ENCODE measurements at regions not wholly inside any gene's neighbourhood (a gene's known extent, or its start where the extent isn't known, plus 50 kb on each side); places are given as distances from the start of the nearest gene placed in this dataset.
A peak's percentile ranks its signal among the peaks of the same experiment; 100 is the strongest.

- H2AFZ ChIP-seq (ENCODE audit: low read depth), result peak overlapping the region; percentile 48; the same call in 1 of the 2 replicates
- DNase-seq, result no peak
- H3F3A ChIP-seq (replicated peaks; ENCODE audit: insufficient read depth), result no peaks in the 10 kb centered on the region
- H3K9ac ChIP-seq, result peak overlapping the region; percentile 11; the same call in 1 of the 2 replicates
- H3K9me2 ChIP-seq, result no peaks in the 10 kb centered on the region
- no peaks in the 10 kb centered on the region for H3K79me2 ChIP-seq (ENCODE audit: insufficient read depth)
- H3K4me3 ChIP-seq (ENCODE audit: low read depth in 2 of 2, low read length in 1 of 2), result no peak overlapping the region
- 13% methylated on average over 4 of the region's 4 CpGs for WGBS (ENCODE audit: low lambda C conversion rate)
- H3K4me1 ChIP-seq (ENCODE audit: control insufficient read depth in 1 of 2, insufficient read depth in 2 of 2, low read depth in 1 of 2, low read length in 1 of 2), result peaks cover 0 to 6% of the 10 kb centered on the region in 2 experiments; a peak in 2 of 4 replicates
- peak overlapping the region; percentile 3 to 82; a peak in 2 of 4 replicates for H3K27ac ChIP-seq (ENCODE audit: low read depth in 2 of 2, low read length in 1 of 2)
- H3K4me2 ChIP-seq, result peak overlapping the region; percentile 14; the same call in 1 of the 2 replicates
- CTCF ChIA-PET, result no interaction called here
- no peaks in the 10 kb centered on the region for H4K20me1 ChIP-seq (ENCODE audit: insufficient read depth)
- no peaks in the 10 kb centered on the region for H3K36me3 ChIP-seq (replicated peaks in 1 of 2; ENCODE audit: control insufficient read depth in 1 of 2, insufficient read depth in 2 of 2, low read length in 1 of 2)
- POLR2A ChIA-PET, result no interaction called here
- H3K27me3 ChIP-seq (ENCODE audit: insufficient read depth), result no peaks in the 10 kb centered on the region
- no peaks in the 10 kb centered on the region for H3K9me3 ChIP-seq
- TF ChIP-seq JUND (IDR thresholded peaks at IDR 0.05) (0 out of 2 replicates have a peak, but pooled peaks have one; percentile 20), MAX (IDR thresholded peaks at IDR 0.05; ENCODE audit: low read depth) (no peak), TCF12 (IDR thresholded peaks at IDR 0.05) (no peak; the same call in 1 of the 2 replicates), PBX3 (IDR thresholded peaks at IDR 0.05) (peak; percentile 38; the same call in 1 of the 2 replicates), TAF1 (IDR thresholded peaks at IDR 0.05; ENCODE audit: borderline replicate concordance, low read depth, low read length) (no peak), ELF1 (IDR thresholded peaks at IDR 0.05) (no peak), NRF1 (IDR thresholded peaks at IDR 0.05; ENCODE audit: low read depth, low read length) (no peak), SIN3A (IDR thresholded peaks at IDR 0.05; ENCODE audit: borderline replicate concordance, low read depth, low read length) (no peak), GABPA (IDR thresholded peaks at IDR 0.05; ENCODE audit: low read depth) (no peak), MEF2A (IDR thresholded peaks at IDR 0.05; ENCODE audit: borderline replicate concordance, low read depth) (no peak), RCOR1 (IDR thresholded peaks at IDR 0.05; ENCODE audit: low read length) (no peak), MXI1 (IDR thresholded peaks at IDR 0.05; ENCODE audit: low read depth, low read length) (no peak), RAD21 (IDR thresholded peaks at IDR 0.05; ENCODE audit: low read length) (no peak), RFX5 (IDR thresholded peaks at IDR 0.05; ENCODE audit: low read length) (no peak), RXRA (IDR thresholded peaks at IDR 0.05; ENCODE audit: borderline replicate concordance, low read depth) (no peak), USF1 (IDR thresholded peaks at IDR 0.05; ENCODE audit: borderline replicate concordance, low read depth) (no peak), ZBTB33 (IDR thresholded peaks at IDR 0.05; ENCODE audit: borderline replicate concordance, low read depth) (no peak), GATA2 (CRISPR knock-in tag; IDR thresholded peaks at IDR 0.05) (no peak), IRF3 (IDR thresholded peaks at IDR 0.05; ENCODE audit: low read depth, low read length) (no peak), EP300 (IDR thresholded peaks at IDR 0.05; ENCODE audit: borderline replicate concordance in 1 of 2, low read depth in 1 of 2, low read length in 1 of 2) (0 out of 4 replicates have a peak, but pooled peaks of 1 of the 2 experiments have one; percentile 29), POLR2AphosphoS5 (IDR thresholded peaks at IDR 0.05; ENCODE audit: low read depth, low read length) (no peak), FOXM1 (IDR thresholded peaks at IDR 0.05; ENCODE audit: low read depth) (no peak), CHD2 (IDR thresholded peaks at IDR 0.05; ENCODE audit: low read length, partially characterized antibody) (no peak), USF2 (IDR thresholded peaks at IDR 0.05; ENCODE audit: borderline replicate concordance, low read depth, low read length) (no peak), SMC3 (IDR thresholded peaks at IDR 0.05; ENCODE audit: low read depth, low read length) (no peak), FOSL2 (IDR thresholded peaks at IDR 0.05; ENCODE audit: borderline replicate concordance, low read depth) (peak; percentile 3; the same call in 1 of the 2 replicates), FOXJ3 (CRISPR knock-in tag; IDR thresholded peaks at IDR 0.05) (no peak), NFIC (IDR thresholded peaks at IDR 0.05; ENCODE audit: borderline replicate concordance) (peak; percentile 29; the same call in 1 of the 2 replicates), YY1 (IDR thresholded peaks at IDR 0.05; ENCODE audit: low read depth) (no peak)
Measured at GRCh38 chr6:105759946-105760345, 326.2 kb upstream of the PRDM1 start.
